ENCODE measurements at regions not wholly inside any gene's neighbourhood (a gene's known extent, or its start where the extent isn't known, plus 50 kb on each side); places are given as distances from the start of the nearest gene placed in this dataset.

- TF ChIP-seq, protein P1, sequence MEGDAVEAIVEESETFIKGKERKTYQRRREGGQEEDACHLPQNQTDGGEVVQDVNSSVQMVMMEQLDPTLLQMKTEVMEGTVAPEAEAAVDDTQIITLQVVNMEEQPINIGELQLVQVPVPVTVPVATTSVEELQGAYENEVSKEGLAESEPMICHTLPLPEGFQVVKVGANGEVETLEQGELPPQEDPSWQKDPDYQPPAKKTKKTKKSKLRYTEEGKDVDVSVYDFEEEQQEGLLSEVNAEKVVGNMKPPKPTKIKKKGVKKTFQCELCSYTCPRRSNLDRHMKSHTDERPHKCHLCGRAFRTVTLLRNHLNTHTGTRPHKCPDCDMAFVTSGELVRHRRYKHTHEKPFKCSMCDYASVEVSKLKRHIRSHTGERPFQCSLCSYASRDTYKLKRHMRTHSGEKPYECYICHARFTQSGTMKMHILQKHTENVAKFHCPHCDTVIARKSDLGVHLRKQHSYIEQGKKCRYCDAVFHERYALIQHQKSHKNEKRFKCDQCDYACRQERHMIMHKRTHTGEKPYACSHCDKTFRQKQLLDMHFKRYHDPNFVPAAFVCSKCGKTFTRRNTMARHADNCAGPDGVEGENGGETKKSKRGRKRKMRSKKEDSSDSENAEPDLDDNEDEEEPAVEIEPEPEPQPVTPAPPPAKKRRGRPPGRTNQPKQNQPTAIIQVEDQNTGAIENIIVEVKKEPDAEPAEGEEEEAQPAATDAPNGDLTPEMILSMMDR (conservative IDR thresholded peaks at IDR 0.05), result no peak
- no peak for TF ChIP-seq EZH2 (IDR thresholded peaks at IDR 0.05; ENCODE audit: low read depth)
Measured at GRCh38 chr19:28319227-28319626, 893.7 kb downstream of the UQCRFS1 start.

Measured in PC-9 (cell line).